SKM-1 (cell line): ENCODE measurements at regions not wholly inside any gene's neighbourhood (a gene's known extent, or its start where the extent isn't known, plus 50 kb on each side); places are given as distances from the start of the nearest gene placed in this dataset.

Experiments used
- DNase-seq: peaks from one replicate; lab custom pipeline; 2025; ENCODE audit not compliant: unreplicated experiment; lab: John Stamatoyannopoulos, UW

- DNase-seq: no peak
Measured at GRCh38 chr2:45256173-45256866, 247.1 kb upstream of the SIX2 start.

- DNase-seq: no peak
Measured at GRCh38 chr2:45255563-45255962, 246.3 kb upstream of the SIX2 start.

DNA sequence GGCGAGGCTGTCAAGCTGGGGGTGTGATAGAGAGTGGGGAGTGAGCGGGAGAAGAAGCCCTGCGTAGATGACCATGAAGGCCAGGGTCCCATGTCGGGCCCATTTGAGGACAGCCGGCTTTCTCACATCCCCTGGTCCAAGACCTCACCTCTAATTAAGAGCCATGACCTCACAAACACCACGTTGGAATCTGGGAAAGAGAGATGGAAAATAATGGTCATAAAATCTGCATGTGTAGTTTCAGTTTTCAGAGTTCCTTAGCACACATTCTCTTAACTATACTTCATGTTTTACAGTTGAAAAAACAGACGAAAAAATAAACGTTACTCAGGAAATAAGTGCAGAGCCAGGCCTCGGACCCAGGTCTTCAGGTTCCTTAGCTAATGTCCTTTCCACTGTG, 244.8 kb upstream of the SIX2 start:
- no peak for DNase-seq

DNA sequence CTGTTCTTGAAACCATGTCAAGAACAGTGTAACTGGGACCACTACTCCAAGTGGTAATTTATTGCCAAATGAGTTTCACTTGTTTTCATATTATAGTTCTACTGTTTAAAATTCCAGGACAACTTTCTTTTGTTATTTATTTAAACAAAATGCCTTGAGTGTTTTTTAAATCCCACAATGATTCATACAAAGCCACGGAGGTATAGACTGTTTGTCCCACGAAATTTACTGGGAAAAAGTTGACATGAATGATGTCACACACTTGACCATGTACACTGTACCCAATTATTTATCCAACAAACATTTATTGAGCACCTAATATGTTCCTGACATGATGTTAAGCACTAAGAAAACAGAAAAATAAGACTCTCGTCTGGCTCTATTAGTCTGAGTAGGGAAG, 243.9 kb upstream of the SIX2 start:
- no peak for DNase-seq

- no peak for DNase-seq
Measured at GRCh38 chr2:45250176-45250575, 240.9 kb upstream of the SIX2 start.

GRCh38 chr2:45248214-45248613, 239.0 kb upstream of the SIX2 start:
- DNase-seq: no peak

DNA sequence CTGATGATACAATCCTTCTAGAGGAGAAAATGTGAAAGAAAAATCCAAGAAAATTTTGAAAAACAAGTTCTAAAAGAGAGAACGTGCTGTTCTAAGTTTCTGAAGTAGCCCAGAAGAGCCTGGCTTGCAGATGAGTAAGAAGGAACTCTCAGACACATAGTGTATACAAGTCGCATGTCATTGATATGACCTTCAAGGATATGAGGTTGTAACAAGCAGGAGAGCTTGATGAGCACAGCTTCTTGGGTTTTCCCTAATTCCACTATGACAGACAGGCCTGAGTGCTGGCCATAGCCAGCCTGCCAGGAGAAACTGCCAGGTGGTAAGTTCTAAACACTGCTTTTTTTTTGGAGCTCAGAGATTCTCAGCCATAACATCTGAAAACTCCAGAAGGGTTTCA, 235.7 kb upstream of the SIX2 start:
- no peak for DNase-seq

DNA sequence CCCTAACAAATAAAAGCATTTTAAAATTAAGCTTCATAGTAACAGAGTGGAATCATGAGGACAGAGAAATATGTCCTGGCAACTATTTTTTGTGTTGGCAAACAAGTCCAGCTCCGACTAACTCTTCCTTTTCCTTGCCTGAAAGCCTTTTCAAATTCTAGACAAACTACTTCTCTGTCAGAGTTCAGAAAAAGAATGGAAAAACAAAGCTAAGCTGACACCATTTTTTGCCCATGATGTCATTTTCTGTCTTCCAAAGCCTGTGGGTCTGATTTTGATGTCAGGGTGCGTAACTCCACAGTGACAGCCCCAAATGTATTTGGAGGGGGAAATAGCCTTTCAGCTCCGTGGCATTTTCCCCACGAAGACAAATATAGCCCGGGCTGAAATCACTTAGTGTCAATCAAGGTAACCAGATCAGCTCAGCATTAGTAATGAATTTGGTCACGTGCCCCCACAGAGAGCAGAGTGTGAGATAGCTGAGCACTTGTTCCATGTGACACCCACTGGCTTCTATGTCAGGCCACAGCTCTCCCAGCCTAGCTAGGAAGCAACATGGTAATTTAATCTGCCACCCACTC, 233.0 kb upstream of the SIX2 start:
- no peak for DNase-seq

GRCh38 chr2:45241061-45241561, 231.9 kb upstream of the SIX2 start:
- DNase-seq: no peak

- no peak for DNase-seq
Measured at GRCh38 chr2:45237850-45238542, 228.7 kb upstream of the SIX2 start.

- DNase-seq: no peak
Measured at GRCh38 chr2:45237128-45237527, 227.9 kb upstream of the SIX2 start.

- no peak for DNase-seq
Measured at GRCh38 chr2:45236268-45236667, 227.0 kb upstream of the SIX2 start.

- no peak for DNase-seq
Measured at GRCh38 chr2:45233301-45233700, 224.0 kb upstream of the SIX2 start.

DNA sequence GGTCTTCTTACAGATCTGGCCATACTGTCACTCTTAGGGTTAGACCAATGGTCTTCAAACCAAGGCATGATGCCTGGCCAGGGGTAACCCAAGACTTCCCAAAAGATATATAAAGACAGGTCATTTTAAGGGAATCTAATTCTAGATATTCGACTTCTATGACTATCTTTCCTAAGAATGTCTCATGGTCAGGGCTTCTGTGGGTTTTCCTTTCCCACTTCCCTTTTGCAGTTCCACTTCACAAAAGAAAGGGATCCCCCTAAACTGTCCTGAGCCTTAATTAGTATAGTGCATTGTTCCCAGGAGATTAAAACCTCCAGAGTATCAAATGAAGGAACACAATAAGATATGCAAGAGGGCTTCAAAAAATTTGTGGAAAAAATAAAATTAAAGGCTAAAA, 223.6 kb upstream of the SIX2 start:
- no peak for DNase-seq

GRCh38 chr2:45229411-45229810, 220.2 kb upstream of the SIX2 start:
- DNase-seq: no peak

DNA sequence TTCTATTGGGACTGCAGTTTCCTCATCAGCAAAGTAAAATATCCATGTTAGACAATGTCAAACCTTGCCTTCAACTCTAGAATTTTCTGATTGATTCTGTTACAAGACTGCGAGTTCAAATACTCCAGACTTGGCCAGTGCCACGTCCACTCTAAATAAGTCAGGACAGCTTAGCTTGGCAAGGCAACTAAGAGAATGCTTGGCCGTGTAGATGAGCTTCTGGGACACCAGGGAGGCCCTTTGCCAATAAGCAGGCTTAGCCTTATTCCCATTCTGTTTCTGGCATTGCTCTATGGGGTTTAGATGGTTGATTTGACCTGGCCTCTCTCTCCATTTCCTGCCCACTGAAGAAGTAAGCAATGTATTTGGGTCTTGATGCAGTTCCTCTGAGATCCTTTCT, 218.1 kb upstream of the SIX2 start:
- DNase-seq: no peak

- DNase-seq: no peak
Measured at GRCh38 chr2:45224993-45225380, 215.7 kb upstream of the SIX2 start.

GRCh38 chr2:45224321-45224992, 215.2 kb upstream of the SIX2 start:
- no peak for DNase-seq

DNA sequence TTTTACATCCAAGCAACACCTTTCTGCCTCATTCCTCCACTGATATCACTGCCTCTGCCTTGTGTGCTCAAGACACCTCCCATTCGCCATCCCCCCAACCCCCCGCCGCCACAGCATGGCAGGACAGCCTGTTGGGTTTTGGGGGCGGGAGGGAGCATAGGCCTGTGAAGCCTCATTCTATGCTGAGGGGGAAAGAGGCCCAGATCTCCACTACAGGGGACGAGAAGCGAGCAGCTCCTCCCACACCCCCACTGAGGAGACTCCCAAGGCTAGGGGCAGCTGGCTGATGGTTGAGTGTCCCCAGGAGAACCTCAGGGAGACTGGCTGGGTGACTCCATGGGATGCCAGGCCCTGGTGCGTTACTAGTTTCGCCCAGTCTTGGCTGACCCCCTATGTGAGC, 214.3 kb upstream of the SIX2 start:
- DNase-seq: no peak

DNA sequence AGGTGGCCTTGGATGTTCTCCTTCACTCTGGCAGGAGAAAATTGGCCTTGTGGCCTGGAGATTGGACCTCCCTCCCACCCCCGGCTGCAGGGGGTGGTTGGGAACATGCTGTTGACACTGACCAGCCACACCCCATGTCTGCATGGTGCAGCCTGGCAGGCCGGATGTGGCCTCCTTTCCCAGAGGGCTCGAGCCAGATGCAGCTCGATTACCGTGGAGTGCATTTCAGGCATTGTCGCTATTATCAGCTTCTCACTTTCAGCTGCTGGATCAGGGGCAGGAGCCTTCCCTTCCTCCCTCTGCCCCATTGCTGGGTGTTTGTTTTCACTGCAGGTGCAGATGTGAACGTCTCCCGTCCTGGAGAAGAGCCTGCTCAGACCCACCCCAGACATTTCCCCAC, 211.0 kb upstream of the SIX2 start:
- DNase-seq: no peak

DNA sequence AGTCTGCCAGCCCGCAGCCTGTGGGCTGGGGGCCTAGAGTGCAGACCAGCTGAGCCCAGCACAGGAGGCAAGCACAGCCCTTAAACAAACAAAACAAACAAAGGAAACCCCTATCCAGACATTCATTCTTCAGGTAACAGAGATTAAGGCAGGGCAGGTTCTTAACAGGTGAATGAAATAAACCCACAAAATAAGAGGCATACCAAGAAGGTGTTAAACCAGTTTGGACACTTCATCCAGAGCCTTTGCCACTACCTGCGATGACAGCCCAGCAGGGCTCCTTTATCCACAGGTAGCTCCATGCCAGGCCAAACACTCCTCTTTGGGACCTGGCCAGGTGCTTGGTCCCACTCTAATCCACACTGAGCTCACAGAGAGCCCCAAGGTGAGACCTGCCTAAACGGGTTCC, 209.7 kb upstream of the SIX2 start:
- DNase-seq: no peak

DNA sequence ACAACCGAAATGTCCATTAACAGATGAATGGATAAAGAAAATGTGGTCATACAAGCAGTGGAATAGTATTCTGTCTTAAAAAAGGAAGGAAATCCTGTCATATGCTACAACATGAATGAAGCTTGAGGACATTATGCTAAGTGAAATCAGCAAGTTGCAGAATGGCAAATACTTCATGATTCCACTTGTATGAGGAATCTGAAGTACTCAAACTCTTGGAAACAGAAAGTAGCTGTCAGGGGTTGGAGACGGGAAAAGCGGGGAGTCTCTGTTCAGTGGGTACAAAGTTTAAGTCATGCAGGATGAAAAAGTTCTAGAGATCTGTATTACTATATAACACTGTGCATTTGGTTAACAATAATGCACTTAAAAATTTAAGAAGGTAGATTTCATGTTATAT, 209.0 kb upstream of the SIX2 start:
- no peak for DNase-seq
